GM18867 (cell line): ENCODE measurements at regions not wholly inside any gene's neighbourhood (a gene's known extent, or its start where the extent isn't known, plus 50 kb on each side); places are given as distances from the start of the nearest gene placed in this dataset.

Source experiments
- ATAC-seq: cut with Tn5 transposase; IDR thresholded peaks from one replicate; pipeline ENCODE4 v1.9.1; 2021; ENCODE audit warnings: mild to moderate bottlenecking, moderate library complexity; ENCODE audit not compliant: unreplicated experiment

GRCh38 chr1:82446236-82446635, 645.5 kb downstream of the ADGRL2 start:
- ATAC-seq, result no peak

DNA sequence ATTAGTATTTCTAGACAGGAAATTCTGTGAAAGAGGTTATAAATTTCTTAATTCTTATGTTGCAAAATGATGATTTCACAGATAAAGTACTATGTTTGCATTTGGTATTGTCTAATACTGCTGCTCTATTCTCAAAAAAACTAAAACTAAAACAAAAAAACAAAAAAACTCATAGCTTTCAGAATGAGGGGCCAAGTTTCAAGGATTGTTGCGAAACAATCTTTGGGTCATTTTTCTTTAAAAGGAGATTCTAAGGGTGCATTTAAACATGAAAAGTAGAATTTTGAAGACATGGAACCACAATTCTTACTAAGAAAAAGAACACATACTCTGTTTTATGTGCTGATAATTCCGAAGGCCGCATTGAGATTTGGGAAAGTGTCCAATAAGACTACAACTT, 645.1 kb downstream of the ADGRL2 start:
- no peak for ATAC-seq

GRCh38 chr1:82445132-82445531, 644.4 kb downstream of the ADGRL2 start:
- ATAC-seq, result no peak

DNA sequence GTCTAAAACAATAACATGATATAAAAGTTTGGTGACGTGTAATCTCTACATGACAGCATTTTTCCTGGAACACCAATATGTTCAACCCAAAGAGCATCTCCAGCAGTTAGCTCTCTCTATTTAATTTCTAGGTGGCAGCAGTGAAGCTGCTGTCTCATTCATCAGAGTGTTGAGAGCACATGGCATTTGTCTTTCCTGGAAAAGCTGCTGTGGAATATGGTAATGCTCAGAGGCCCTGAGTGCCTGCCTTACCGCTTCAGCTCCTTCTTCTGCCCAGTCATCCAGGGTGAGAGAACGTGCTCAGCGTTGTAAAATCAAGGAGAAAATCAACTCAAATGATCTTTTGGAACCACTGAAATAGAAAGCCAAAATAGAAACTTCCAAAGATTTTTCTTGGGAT, 640.7 kb downstream of the ADGRL2 start:
- ATAC-seq, result no peak

DNA sequence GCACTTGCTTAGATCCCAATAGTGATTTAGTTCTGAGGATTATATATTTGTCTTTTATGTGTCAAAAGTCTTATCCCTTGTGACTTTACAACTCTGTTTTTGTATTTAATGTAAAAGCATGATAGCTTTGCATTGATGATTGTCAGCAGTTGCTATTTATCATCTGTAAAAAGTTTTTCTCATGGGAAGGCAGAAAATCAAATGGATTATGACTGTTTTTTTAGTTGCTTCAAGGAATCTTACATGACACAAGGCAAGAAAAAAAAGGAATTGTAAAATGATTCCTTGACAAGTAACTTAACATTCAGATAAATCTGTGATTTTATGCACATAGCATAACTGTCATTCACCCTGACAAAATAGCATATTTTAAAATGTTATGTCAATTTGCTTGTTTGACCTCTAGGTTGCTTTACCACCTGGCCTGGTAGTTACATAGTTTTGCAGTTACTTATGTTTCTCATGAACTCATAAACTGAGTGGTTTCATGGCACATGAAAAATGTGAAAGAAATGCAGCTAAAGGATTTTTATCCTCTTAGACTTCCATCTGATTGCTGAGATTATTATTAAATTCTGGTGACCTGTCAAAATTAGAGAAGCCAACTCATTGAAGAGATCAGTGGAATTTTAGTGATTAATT, 622.6 kb downstream of the ADGRL2 start:
- no peak for ATAC-seq

DNA sequence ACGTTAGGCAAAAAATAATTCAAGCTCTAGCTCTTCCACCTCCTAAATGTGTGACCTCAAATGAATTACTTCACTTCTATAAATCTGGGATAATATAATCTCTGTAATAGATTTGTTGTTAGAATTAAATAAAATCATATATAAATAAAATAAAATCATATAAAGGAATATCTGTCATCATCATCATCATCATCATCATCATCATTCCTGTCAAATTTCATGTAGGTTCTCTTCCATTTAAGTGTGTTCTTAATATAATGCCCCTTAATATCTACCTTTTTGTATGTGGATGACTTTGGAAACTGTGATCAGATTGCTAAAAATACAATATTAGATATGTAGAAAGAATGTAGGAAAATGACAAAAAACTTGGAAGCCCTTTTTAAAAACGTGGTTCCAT, 621.0 kb downstream of the ADGRL2 start:
- ATAC-seq, result no peak

DNA sequence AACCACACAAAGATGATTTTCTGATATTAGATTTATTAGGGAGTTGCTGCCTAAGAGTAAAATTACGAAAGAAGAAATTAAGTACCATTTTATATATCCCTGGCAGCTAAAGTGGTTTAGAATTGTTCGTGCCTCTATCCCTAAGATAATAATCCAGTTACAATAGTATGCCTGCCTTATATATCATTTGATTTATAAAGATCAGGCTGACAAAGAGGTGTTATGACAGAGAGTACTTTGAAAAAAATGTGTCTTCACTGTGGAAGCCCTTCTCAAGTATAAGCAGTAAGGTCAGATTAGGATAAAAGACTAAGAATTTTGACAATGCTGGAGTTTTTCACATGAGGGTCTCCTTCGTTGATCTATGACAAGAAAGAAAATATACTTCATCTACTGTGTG, 619.9 kb downstream of the ADGRL2 start:
- no peak for ATAC-seq

- ATAC-seq, result no peak
Observed at GRCh38 chr1:82411605-82412004, 610.9 kb downstream of the ADGRL2 start.

GRCh38 chr1:82405333-82405732, 604.6 kb downstream of the ADGRL2 start:
- no peak for ATAC-seq

DNA sequence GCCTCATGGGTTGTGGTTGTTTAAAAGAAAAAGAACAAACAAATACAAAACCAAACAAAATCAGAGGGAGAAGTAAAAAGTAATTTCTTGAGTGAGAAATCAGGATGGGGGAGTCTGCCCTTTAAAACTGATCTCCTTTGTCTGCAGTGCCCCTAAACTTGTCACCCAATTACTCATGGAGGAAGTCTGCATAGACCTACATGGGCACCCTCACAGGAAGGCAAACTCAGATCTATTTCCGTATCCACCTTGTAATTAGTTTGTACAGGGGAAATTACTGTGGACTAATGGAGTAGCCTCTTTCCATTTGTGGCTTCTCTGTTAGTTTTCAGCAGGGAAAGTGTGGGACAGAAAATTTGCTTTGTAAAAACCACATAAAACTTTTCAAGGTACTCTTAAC, 600.4 kb downstream of the ADGRL2 start:
- ATAC-seq, result no peak

DNA sequence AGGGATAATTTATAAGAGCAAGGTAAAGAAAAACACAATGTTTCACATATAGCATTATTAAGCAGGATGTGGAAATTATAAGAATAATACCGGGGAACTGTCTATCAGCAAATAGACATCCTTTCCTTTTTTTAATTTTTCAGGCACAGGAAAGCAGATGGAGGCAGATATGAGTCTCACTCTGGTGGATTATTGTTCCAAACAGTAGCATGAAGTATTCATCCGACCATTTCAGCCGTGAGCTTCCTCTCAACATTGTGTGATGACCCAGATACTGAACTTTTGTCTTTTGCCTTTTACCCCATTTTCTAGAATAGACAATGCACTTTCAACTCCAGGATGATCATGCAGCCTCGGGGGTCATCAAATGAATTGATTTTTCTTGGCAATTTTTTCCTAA, 599.8 kb downstream of the ADGRL2 start:
- no peak for ATAC-seq

- ATAC-seq, result no peak
Observed at GRCh38 chr1:82399093-82399492, 598.4 kb downstream of the ADGRL2 start.

DNA sequence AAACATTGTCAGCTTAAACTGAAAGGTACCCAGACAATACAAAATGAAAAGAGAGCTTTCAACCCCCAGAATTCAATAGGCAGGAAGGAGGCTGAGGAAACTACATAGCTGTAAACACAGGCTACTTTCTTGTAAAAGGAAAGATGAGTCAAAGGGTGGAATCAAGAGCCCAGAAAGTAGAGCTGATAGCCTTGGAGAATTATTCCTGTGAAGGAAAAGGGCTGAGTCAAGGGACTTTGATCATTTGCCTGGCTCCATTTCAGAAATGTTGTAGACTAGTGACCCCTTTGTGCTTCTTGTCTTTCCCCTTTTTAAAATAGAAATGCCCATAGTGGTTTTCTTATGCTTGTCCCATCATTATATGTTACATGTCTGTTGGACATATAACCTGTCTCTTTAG, 597.6 kb downstream of the ADGRL2 start:
- ATAC-seq, result no peak

DNA sequence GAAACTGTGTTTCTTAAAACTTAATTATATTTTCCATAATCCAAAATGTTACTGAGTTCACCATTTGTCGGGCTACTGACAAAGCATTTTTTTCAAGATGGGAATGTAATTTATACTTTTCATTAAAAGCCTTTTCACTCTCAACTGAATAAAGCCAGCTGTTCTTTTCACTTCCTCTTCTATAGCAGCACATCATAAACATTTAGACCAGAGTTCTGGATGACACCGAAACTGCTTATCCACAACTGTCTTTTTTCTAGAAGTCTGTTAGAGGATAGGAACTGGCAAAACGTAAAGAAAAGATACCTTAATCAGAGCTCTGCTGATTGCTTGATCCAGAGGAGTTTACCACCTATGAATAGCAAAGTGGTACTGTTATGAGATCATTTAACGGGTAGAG, 594.7 kb downstream of the ADGRL2 start:
- peak; percentile 82 for ATAC-seq

GRCh38 chr1:82392946-82393345, 592.2 kb downstream of the ADGRL2 start:
- no peak for ATAC-seq

DNA sequence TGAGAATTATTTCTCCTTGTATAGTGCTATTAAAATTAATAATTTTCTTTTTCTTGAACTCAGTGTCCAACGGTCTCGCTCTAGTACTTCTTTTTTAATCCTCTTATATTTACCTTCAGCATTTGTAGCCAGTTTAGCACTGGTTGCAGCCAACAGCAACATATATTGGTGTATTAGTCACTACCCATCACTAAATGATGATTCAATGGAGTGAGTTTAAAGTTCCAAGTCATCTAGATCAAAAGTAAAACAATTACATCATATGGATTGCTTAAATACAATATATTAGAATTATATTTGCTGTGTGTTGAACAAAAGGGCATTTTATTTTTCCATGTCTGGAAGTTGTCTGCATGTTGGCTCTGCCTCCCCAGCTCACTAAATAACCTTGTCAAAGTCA, 591.8 kb downstream of the ADGRL2 start:
- ATAC-seq, result no peak

GRCh38 chr1:82391712-82392111, 591.0 kb downstream of the ADGRL2 start:
- no peak for ATAC-seq

GRCh38 chr1:82390627-82391026, 589.9 kb downstream of the ADGRL2 start:
- no peak for ATAC-seq

GRCh38 chr1:82388679-82389078, 587.9 kb downstream of the ADGRL2 start:
- ATAC-seq, result no peak

GRCh38 chr1:82387012-82387366, 586.3 kb downstream of the ADGRL2 start:
- no peak for ATAC-seq

DNA sequence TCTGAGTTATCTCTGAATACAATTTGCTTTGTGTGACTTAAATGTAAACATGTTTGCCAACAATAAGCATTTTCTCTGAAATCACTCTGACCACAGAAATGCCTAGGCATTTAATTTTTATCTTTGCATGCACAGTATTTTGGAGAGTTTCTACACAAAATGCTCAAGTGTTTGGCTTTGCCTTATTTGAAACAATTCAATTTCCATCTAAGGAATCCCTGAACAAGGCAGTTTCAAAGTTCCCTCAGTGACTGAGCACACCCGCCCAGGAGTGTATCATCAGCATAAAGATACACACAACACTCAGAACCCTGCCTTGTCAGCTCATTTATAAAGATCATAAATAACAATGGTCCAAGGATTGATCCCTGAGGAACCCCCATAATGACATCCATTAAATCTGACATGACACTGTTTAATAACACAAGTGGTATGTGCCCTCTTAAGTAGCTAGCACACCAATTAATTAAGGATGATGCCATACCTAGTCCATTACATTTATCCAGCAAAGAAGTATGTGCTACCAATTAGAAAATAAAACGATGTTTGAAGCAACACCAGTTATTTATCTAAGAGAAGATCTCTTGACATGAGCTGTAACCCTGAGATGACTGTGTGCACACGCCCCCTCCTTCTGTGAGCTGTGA, 585.8 kb downstream of the ADGRL2 start:
- no peak for ATAC-seq

DNA sequence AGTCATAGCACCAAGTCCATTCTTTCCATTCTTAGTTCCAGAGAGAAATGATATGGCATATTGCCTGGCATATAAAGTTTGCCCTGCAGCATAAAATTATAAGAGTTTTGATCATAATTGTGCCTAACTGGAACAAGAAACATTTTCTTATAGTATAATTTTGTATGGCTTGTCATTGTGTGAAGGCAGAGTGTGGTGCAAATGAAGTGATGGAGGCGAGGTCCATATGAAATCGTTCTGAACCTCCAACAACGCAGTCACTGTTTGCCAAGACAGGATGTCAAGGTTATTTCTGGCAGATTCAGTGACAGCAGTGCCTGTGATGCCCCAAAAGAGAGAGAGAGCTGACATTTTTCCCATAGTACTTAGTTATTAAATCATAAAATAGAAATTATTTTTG, 584.0 kb downstream of the ADGRL2 start:
- ATAC-seq, result no peak
